Iris pigment epithelial cell (primary cell): ENCODE measurements at regions not wholly inside any gene's neighbourhood (a gene's known extent, or its start where the extent isn't known, plus 50 kb on each side); places are given as distances from the start of the nearest gene placed in this dataset.
A peak's percentile ranks its signal among the peaks of the same experiment; 100 is the strongest.
"Not testable (repeated sequence)": the region's sequence is repeated elsewhere in the genome, so short reads cannot be mapped to it uniquely, and the experiment has no call there.

Source experiments
- DNase-seq: peaks from one replicate; pipeline ENCODE4 v3.0.0-alpha.2; 2011; ENCODE audit warnings: low read depth

GRCh38 chr5:14054965-14055963, 87.9 kb upstream of the TRIO start:
- DNase-seq, result peak; percentile 46

GRCh38 chr5:14054111-14054854, 88.9 kb upstream of the TRIO start:
- peak; percentile 63 for DNase-seq

- no peak for DNase-seq
Observed at GRCh38 chr5:14050821-14051220, 92.3 kb upstream of the TRIO start.

GRCh38 chr5:14048434-14048833, 94.7 kb upstream of the TRIO start:
- DNase-seq, result no peak

GRCh38 chr5:14041528-14042192, 97.2 kb upstream of the DNAH5 start:
- no peak for DNase-seq

- DNase-seq, result no peak
Observed at GRCh38 chr5:14040542-14040941, 96.1 kb upstream of the DNAH5 start.

- DNase-seq, result peak; percentile 59
Observed at GRCh38 chr5:14039576-14039975, 95.1 kb upstream of the DNAH5 start.

- no peak for DNase-seq
Observed at GRCh38 chr5:14039063-14039462, 94.6 kb upstream of the DNAH5 start.

- DNase-seq, result peak; percentile 91
Observed at GRCh38 chr5:14038341-14038959, 94.0 kb upstream of the DNAH5 start.

GRCh38 chr5:14036947-14037346, 92.5 kb upstream of the DNAH5 start:
- peak; percentile 58 for DNase-seq

GRCh38 chr5:14036514-14036913, 92.0 kb upstream of the DNAH5 start:
- peak; percentile 47 for DNase-seq

- DNase-seq, result peak; percentile 99
Observed at GRCh38 chr5:14035859-14036503, 91.5 kb upstream of the DNAH5 start.

GRCh38 chr5:14034963-14035362, 90.5 kb upstream of the DNAH5 start:
- DNase-seq, result peak; percentile 24

- DNase-seq, result peak; percentile 83
Observed at GRCh38 chr5:14032918-14033317, 88.4 kb upstream of the DNAH5 start.

- no peak for DNase-seq
Observed at GRCh38 chr5:14028938-14029584, 84.6 kb upstream of the DNAH5 start.

GRCh38 chr5:14028188-14028587, 83.7 kb upstream of the DNAH5 start:
- no peak for DNase-seq

GRCh38 chr5:14025569-14026286, 81.2 kb upstream of the DNAH5 start:
- no peak for DNase-seq

GRCh38 chr5:14022971-14023370, 78.5 kb upstream of the DNAH5 start:
- no peak for DNase-seq

GRCh38 chr5:14020944-14021343, 76.5 kb upstream of the DNAH5 start:
- DNase-seq, result not testable (repeated sequence)

GRCh38 chr5:14019768-14020290, 75.3 kb upstream of the DNAH5 start:
- DNase-seq, result no peak
